Upper lobe of left lung (tissue), 4 donors: ENCODE measurements at regions not wholly inside any gene's neighbourhood (a gene's known extent, or its start where the extent isn't known, plus 50 kb on each side); places are given as distances from the start of the nearest gene placed in this dataset.

Source experiments
- POLR2A ChIP-seq, 4 donors: fragments of 450-650 bp; IDR thresholded peaks; one replicate each; pipeline ENCODE4 v1.5.1; 2016 to 2017; ENCODE audit warnings: antibody characterized with exemption in 4 of 4, mild to moderate bottlenecking in 2 of 4
- TF ChIP-seq, protein P1 (sequence below), 6 experiments: fragments of 450-650 bp in 4 of 6; fragments of 200-600 bp in 2 of 6; sonication (generic) in 2 of 6; IDR thresholded peaks; one replicate each; pipeline ENCODE4 v1.5.1; 2016 to 2019; ENCODE audit warnings: antibody characterized with exemption in 6 of 6

DNA sequence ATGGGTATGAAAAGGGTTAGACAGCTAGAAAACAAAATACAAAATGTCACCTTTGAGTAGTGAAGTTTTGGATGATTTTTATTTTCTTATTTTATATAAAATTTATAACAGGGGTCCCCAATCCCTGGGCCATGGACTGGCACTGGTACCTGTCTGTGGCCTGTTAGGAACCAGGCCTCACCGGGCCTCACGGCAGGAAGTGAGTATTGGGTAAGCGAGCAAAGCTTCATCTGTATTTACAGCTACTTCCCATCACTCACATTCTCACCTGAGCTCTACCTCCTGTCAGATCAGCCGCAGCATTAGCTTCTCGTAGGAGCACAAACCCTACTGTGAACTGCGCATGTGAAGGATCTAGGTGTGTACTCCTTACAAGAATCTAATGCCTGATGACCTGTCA is 202.8 kb upstream of the TWIST2 start:
- TF ChIP-seq, protein P1, sequence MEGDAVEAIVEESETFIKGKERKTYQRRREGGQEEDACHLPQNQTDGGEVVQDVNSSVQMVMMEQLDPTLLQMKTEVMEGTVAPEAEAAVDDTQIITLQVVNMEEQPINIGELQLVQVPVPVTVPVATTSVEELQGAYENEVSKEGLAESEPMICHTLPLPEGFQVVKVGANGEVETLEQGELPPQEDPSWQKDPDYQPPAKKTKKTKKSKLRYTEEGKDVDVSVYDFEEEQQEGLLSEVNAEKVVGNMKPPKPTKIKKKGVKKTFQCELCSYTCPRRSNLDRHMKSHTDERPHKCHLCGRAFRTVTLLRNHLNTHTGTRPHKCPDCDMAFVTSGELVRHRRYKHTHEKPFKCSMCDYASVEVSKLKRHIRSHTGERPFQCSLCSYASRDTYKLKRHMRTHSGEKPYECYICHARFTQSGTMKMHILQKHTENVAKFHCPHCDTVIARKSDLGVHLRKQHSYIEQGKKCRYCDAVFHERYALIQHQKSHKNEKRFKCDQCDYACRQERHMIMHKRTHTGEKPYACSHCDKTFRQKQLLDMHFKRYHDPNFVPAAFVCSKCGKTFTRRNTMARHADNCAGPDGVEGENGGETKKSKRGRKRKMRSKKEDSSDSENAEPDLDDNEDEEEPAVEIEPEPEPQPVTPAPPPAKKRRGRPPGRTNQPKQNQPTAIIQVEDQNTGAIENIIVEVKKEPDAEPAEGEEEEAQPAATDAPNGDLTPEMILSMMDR (IDR thresholded peaks at IDR 0.05), result no peak
- TF ChIP-seq POLR2A (IDR thresholded peaks at IDR 0.05), result no peak
